ENCODE measurements at regions not wholly inside any gene's neighbourhood (a gene's known extent, or its start where the extent isn't known, plus 50 kb on each side); places are given as distances from the start of the nearest gene placed in this dataset.

GRCh38 chr3:41053220-41053619, 146.1 kb upstream of the CTNNB1 start:
- Mint-ChIP-seq H3K27me3 (no peaks in the 10 kb centered on the region), H3K36me3 (ENCODE audit: low read depth) (no peaks in the 10 kb centered on the region)

GRCh38 chr3:41060106-41060505, 139.2 kb upstream of the CTNNB1 start:
- H3K36me3 Mint-ChIP-seq (ENCODE audit: low read depth): no peaks in the 10 kb centered on the region
- H3K9me3 Mint-ChIP-seq: no peaks in the 10 kb centered on the region
- H3K4me3 Mint-ChIP-seq: no peak overlapping the region
- no peaks in the 10 kb centered on the region for H3K4me1 Mint-ChIP-seq
- ATAC-seq (replicated peaks): no peak
- H3K27me3 Mint-ChIP-seq: peaks cover 6% of the 10 kb centered on the region
- no peak overlapping the region for H3K27ac Mint-ChIP-seq

More at GRCh38 chr3:41053220-41053619, 146.1 kb upstream of the CTNNB1 start:
- H3K4me1 Mint-ChIP-seq: no peaks in the 10 kb centered on the region
- H3K4me3 Mint-ChIP-seq: no peak overlapping the region
- H3K27ac Mint-ChIP-seq: peak overlapping the region; percentile 67
- peak; percentile 96 for ATAC-seq (replicated peaks)
- peaks cover 3% of the 10 kb centered on the region for H3K9me3 Mint-ChIP-seq

GRCh38 chr3:41064070-41064469, 135.2 kb upstream of the CTNNB1 start:
- H3K4me1 Mint-ChIP-seq: no peaks in the 10 kb centered on the region
- peak; percentile 53 for ATAC-seq (replicated peaks)
- H3K9me3 Mint-ChIP-seq: no peaks in the 10 kb centered on the region
- H3K36me3 Mint-ChIP-seq (ENCODE audit: low read depth): no peaks in the 10 kb centered on the region
- H3K27ac Mint-ChIP-seq: no peak overlapping the region
- H3K4me3 Mint-ChIP-seq: no peak overlapping the region
- H3K27me3 Mint-ChIP-seq: peaks cover 6% of the 10 kb centered on the region

- ATAC-seq (replicated peaks): no peak
- H3K27me3 Mint-ChIP-seq: peaks cover 6% of the 10 kb centered on the region
- H3K9me3 Mint-ChIP-seq: no peaks in the 10 kb centered on the region
- no peaks in the 10 kb centered on the region for H3K4me1 Mint-ChIP-seq
- no peak overlapping the region for H3K27ac Mint-ChIP-seq
- no peaks in the 10 kb centered on the region for H3K36me3 Mint-ChIP-seq (ENCODE audit: low read depth)
- no peak overlapping the region for H3K4me3 Mint-ChIP-seq
Observed at GRCh38 chr3:41064526-41064925, 134.8 kb upstream of the CTNNB1 start.

GRCh38 chr3:41065340-41065739, 134.0 kb upstream of the CTNNB1 start:
- no peak overlapping the region for H3K4me3 Mint-ChIP-seq
- no peaks in the 10 kb centered on the region for H3K36me3 Mint-ChIP-seq (ENCODE audit: low read depth)
- H3K27ac Mint-ChIP-seq: no peak overlapping the region
- no peaks in the 10 kb centered on the region for H3K9me3 Mint-ChIP-seq
- no peak for ATAC-seq (replicated peaks)
- peaks cover 6% of the 10 kb centered on the region for H3K27me3 Mint-ChIP-seq
- H3K4me1 Mint-ChIP-seq: no peaks in the 10 kb centered on the region

- Mint-ChIP-seq H3K4me1 (no peaks in the 10 kb centered on the region), H3K4me3 (no peak overlapping the region), H3K27ac (no peak overlapping the region), H3K27me3 (peaks cover 3% of the 10 kb centered on the region), H3K9me3 (no peaks in the 10 kb centered on the region), H3K36me3 (ENCODE audit: low read depth) (no peaks in the 10 kb centered on the region)
- no peak for ATAC-seq (replicated peaks)
Observed at GRCh38 chr3:41073190-41073589, 126.1 kb upstream of the CTNNB1 start.

GRCh38 chr3:41075975-41076374, 123.3 kb upstream of the CTNNB1 start:
- no peaks in the 10 kb centered on the region for H3K4me1 Mint-ChIP-seq
- ATAC-seq (replicated peaks): no peak
- no peak overlapping the region for H3K27ac Mint-ChIP-seq
- no peaks in the 10 kb centered on the region for H3K36me3 Mint-ChIP-seq (ENCODE audit: low read depth)
- no peaks in the 10 kb centered on the region for H3K9me3 Mint-ChIP-seq
- H3K4me3 Mint-ChIP-seq: no peak overlapping the region
- peaks cover 3% of the 10 kb centered on the region for H3K27me3 Mint-ChIP-seq

- no peak overlapping the region for H3K27ac Mint-ChIP-seq
- H3K9me3 Mint-ChIP-seq: peaks cover 3% of the 10 kb centered on the region
- H3K4me3 Mint-ChIP-seq: no peak overlapping the region
- H3K4me1 Mint-ChIP-seq: no peaks in the 10 kb centered on the region
- no peak for ATAC-seq (replicated peaks)
- H3K27me3 Mint-ChIP-seq: peaks cover 3% of the 10 kb centered on the region
- no peaks in the 10 kb centered on the region for H3K36me3 Mint-ChIP-seq (ENCODE audit: low read depth)
Observed at GRCh38 chr3:41076399-41076798, 122.9 kb upstream of the CTNNB1 start.

GRCh38 chr3:41080141-41080540, 119.2 kb upstream of the CTNNB1 start:
- Mint-ChIP-seq H3K9me3 (peaks cover 3% of the 10 kb centered on the region), H3K4me3 (no peak overlapping the region), H3K36me3 (ENCODE audit: low read depth) (no peaks in the 10 kb centered on the region), H3K4me1 (no peaks in the 10 kb centered on the region), H3K27me3 (peaks cover 3% of the 10 kb centered on the region), H3K27ac (no peak overlapping the region)
- ATAC-seq (replicated peaks): no peak

GRCh38 chr3:41088882-41089281, 110.4 kb upstream of the CTNNB1 start:
- Mint-ChIP-seq H3K36me3 (ENCODE audit: low read depth) (no peaks in the 10 kb centered on the region), H3K9me3 (no peaks in the 10 kb centered on the region), H3K27ac (no peak overlapping the region), H3K27me3 (no peaks in the 10 kb centered on the region), H3K4me3 (no peak overlapping the region), H3K4me1 (no peaks in the 10 kb centered on the region)
- no peak for ATAC-seq (replicated peaks)

- H3K27me3 Mint-ChIP-seq: no peaks in the 10 kb centered on the region
- no peak overlapping the region for H3K4me3 Mint-ChIP-seq
- H3K4me1 Mint-ChIP-seq: no peaks in the 10 kb centered on the region
- no peaks in the 10 kb centered on the region for H3K9me3 Mint-ChIP-seq
- no peak overlapping the region for H3K27ac Mint-ChIP-seq
- ATAC-seq (replicated peaks): no peak
- H3K36me3 Mint-ChIP-seq (ENCODE audit: low read depth): no peaks in the 10 kb centered on the region
Observed at GRCh38 chr3:41089566-41089965, 109.7 kb upstream of the CTNNB1 start.

- H3K27ac Mint-ChIP-seq: no peak overlapping the region
- no peak for ATAC-seq (replicated peaks)
Observed at GRCh38 chr3:41092844-41093243, 106.5 kb upstream of the CTNNB1 start.

GRCh38 chr3:41093476-41093875, 105.8 kb upstream of the CTNNB1 start:
- no peaks in the 10 kb centered on the region for H3K36me3 Mint-ChIP-seq (ENCODE audit: low read depth)
- ATAC-seq (replicated peaks): no peak
- no peaks in the 10 kb centered on the region for H3K27me3 Mint-ChIP-seq
- H3K4me1 Mint-ChIP-seq: no peaks in the 10 kb centered on the region
- no peaks in the 10 kb centered on the region for H3K9me3 Mint-ChIP-seq
- H3K4me3 Mint-ChIP-seq: no peak overlapping the region
- no peak overlapping the region for H3K27ac Mint-ChIP-seq

More at GRCh38 chr3:41092844-41093243, 106.5 kb upstream of the CTNNB1 start:
- Mint-ChIP-seq H3K27me3 (no peaks in the 10 kb centered on the region), H3K36me3 (ENCODE audit: low read depth) (no peaks in the 10 kb centered on the region), H3K9me3 (no peaks in the 10 kb centered on the region), H3K4me3 (no peak overlapping the region), H3K4me1 (no peaks in the 10 kb centered on the region)

GRCh38 chr3:41094351-41094750, 105.0 kb upstream of the CTNNB1 start:
- Mint-ChIP-seq H3K27ac (no peak overlapping the region), H3K9me3 (no peaks in the 10 kb centered on the region), H3K4me3 (no peak overlapping the region), H3K4me1 (no peaks in the 10 kb centered on the region), H3K27me3 (no peaks in the 10 kb centered on the region), H3K36me3 (ENCODE audit: low read depth) (no peaks in the 10 kb centered on the region)
- no peak for ATAC-seq (replicated peaks)

GRCh38 chr3:41095702-41096101, 103.6 kb upstream of the CTNNB1 start:
- no peaks in the 10 kb centered on the region for H3K27me3 Mint-ChIP-seq
- no peak overlapping the region for H3K27ac Mint-ChIP-seq
- no peaks in the 10 kb centered on the region for H3K36me3 Mint-ChIP-seq (ENCODE audit: low read depth)
- no peaks in the 10 kb centered on the region for H3K4me1 Mint-ChIP-seq
- no peak overlapping the region for H3K4me3 Mint-ChIP-seq
- H3K9me3 Mint-ChIP-seq: no peaks in the 10 kb centered on the region
- no peak for ATAC-seq (replicated peaks)

GRCh38 chr3:41097896-41098496, 101.3 kb upstream of the CTNNB1 start:
- no peak for ATAC-seq (replicated peaks)
- no peak overlapping the region for H3K27ac Mint-ChIP-seq
- no peaks in the 10 kb centered on the region for H3K4me1 Mint-ChIP-seq
- no peaks in the 10 kb centered on the region for H3K9me3 Mint-ChIP-seq
- H3K36me3 Mint-ChIP-seq (ENCODE audit: low read depth): no peaks in the 10 kb centered on the region
- H3K27me3 Mint-ChIP-seq: no peaks in the 10 kb centered on the region
- no peak overlapping the region for H3K4me3 Mint-ChIP-seq
